ENCODE measurements at regions not wholly inside any gene's neighbourhood (a gene's known extent, or its start where the extent isn't known, plus 50 kb on each side); places are given as distances from the start of the nearest gene placed in this dataset.

DNA sequence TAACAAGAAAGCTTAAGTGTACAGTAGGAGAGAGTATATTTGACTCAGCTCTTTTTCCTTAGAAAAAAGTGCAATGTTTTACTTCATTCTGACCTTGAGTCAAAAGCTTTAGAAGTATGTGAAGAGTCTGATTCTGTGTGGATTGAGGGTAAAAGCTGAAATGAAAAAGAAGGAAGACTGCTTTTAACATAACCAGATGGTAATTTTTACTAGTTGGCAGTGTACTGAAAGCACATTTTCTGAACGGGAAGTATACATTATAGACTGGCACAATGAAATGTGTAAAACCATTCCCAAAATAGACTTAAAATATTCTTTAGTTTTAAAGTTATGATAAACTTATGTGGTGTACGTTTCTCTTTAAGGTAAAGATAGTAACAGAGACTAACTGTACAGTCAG lies 197.8 kb upstream of the ZNF717 start:
- no peak overlapping the region for H3K4me3 ChIP-seq
- H3K27me3 ChIP-seq: no peaks in the 10 kb centered on the region
- no peaks in the 10 kb centered on the region for H3K36me3 ChIP-seq
- no peak for TF ChIP-seq CTCF (IDR thresholded peaks at IDR 0.05)
- TF ChIP-seq POLR2A (IDR thresholded peaks at IDR 0.05): no peak
- H3K9me3 ChIP-seq: peaks cover 0 to 4% (median 0%) of the 10 kb centered on the region in 12 donors
- no peak overlapping the region for H3K27ac ChIP-seq
- H3K4me1 ChIP-seq: no peaks in the 10 kb centered on the region
- WGBS, 4 donors: 47 to 58% (median 51%) methylated on average over 2 of the region's 2 CpGs
- intact Hi-C loops (cut with DNase I): no loop called here
- ATAC-seq (no peak), DNase-seq (no peak)

GRCh38 chr3:75983609-75984290 lies 198.4 kb upstream of the ZNF717 start:
- Histone ChIP-seq H3K4me3 (no peak overlapping the region), H3K27ac (no peak overlapping the region), H3K4me1 (no peaks in the 10 kb centered on the region), H3K27me3 (no peaks in the 10 kb centered on the region), H3K36me3 (no peaks in the 10 kb centered on the region), H3K9me3 (peaks cover 0 to 4% (median 0%) of the 10 kb centered on the region in 12 donors)
- no peak for ATAC-seq
- intact Hi-C loops (cut with DNase I): no loop called here
- DNase-seq: no peak
- TF ChIP-seq CTCF (IDR thresholded peaks at IDR 0.05): no peak
- 49 to 59% (median 55%) methylated on average over 3 of the region's 3 CpGs for WGBS, 4 donors

GRCh38 chr3:75985432-75985831 lies 200.1 kb upstream of the ZNF717 start:
- intact Hi-C loops (cut with DNase I): no loop called here
- ATAC-seq: no peak
- H3K36me3 ChIP-seq: no peaks in the 10 kb centered on the region
- TF ChIP-seq POLR2A (IDR thresholded peaks at IDR 0.05) (no peak), CTCF (IDR thresholded peaks at IDR 0.05) (no peak)
- H3K4me1 ChIP-seq: no peaks in the 10 kb centered on the region
- peaks cover 0 to 4% (median 0%) of the 10 kb centered on the region in 12 donors for H3K9me3 ChIP-seq
- H3K27me3 ChIP-seq: no peaks in the 10 kb centered on the region
- DNase-seq: no peak
- 21 to 26% (median 24%) methylated on average over 2 of the region's 2 CpGs for WGBS, 4 donors
- no peak overlapping the region for H3K27ac ChIP-seq
- H3K4me3 ChIP-seq: no peak overlapping the region

DNA sequence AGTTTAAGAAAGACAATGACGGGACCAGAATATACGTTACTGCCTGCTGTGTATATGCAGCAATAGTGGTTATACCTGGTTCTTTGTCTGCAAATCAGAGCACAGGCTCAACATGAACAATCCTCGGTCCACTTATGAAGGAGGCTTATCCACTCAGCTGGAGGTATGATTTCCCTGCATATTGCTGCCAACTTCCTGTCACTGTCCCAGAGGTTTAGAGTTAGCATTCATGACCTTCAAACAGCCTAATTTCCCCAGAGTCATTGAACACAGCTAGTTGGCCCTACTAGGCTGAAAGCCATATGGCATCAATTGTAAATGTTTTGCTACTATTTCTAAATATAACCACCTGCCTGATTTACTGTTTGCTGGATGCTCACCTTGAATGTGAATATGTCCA lies 224.9 kb upstream of the ZNF717 start:
- WGBS, 4 donors: 39 to 48% (median 45%) methylated on average over 3 of the region's 3 CpGs
- DNase-seq (no peak), ATAC-seq (peak in 2 of 4 donors; percentile 22 to 50)
- no peaks in the 10 kb centered on the region for H3K36me3 ChIP-seq
- no peaks in the 10 kb centered on the region for H3K9me3 ChIP-seq
- H3K27ac ChIP-seq: no peak overlapping the region
- intact Hi-C loops (cut with DNase I): no loop called here
- TF ChIP-seq POLR2A (IDR thresholded peaks at IDR 0.05) (no peak), CTCF (IDR thresholded peaks at IDR 0.05) (no peak)
- no peaks in the 10 kb centered on the region for H3K4me1 ChIP-seq
- H3K27me3 ChIP-seq: no peaks in the 10 kb centered on the region
- H3K4me3 ChIP-seq: no peak overlapping the region
